GM19351 (cell line): ENCODE measurements at regions not wholly inside any gene's neighbourhood (a gene's known extent, or its start where the extent isn't known, plus 50 kb on each side); places are given as distances from the start of the nearest gene placed in this dataset.

Source experiments
- ATAC-seq: cut with Tn5 transposase; IDR thresholded peaks from one replicate; pipeline ENCODE4 v1.9.1; 2021; ENCODE audit warnings: mild to moderate bottlenecking, moderate library complexity; ENCODE audit not compliant: unreplicated experiment

DNA sequence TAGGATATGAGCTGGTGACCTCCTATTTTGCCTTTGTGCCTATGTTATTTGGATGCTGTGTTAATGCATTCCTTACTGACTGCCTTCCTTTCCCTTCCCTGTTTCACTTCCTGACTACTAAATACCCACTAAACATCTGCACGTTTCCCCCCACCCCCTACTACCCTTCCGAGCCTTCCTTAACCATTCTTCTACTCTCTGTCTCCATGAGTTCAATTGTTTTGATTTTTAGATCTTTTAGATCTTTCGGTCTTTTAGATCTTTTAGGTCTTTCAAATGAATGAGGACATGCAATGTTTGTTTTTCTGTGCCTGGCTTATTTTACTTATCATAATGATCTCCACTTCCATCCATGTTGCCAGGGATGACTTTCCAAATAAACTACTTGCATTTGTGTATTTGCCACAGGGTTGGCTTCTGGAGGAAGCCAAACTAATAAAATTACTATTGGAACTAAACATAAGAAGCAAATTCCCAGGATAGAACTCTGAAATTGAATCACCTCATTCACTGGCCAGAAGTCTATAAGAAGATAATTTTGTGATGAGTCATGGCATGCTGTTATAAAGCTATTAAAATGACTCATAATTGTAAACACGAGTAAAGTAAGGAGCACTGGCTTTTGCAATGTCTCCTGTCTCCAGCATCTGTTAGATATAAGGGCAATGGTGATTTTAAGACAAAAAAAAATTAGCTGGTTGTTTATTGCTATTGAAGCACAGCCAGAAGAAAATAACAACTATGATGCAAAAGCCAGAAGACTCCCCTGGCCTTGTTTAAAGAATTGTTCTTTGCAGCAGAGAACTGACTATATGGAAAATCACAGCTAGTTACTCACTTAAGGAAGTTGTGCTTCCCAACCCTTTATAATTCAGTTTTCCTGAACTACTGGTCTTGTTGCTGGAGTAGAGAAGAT is 586.3 kb downstream of the LRFN5 start:
- no peak for ATAC-seq

DNA sequence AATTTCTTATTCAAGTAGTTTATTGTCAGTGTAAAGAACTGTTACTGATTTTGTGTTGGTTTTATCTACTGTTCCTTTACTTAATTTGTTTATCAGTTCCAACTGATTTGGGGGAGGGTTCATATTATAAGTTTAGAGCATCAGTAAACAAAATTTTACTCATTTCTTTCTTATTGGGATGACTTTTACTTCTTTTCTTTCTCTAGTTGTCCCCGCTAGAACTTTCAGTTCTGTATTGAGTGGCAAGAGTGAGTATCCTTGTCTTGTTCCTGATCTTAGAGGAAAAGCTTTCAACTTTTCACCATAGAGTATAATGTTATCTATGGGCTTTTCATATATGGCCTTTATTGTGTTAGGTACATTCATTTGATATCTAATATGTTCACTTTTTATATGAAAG is 584.1 kb downstream of the LRFN5 start:
- peak; percentile 68 for ATAC-seq

DNA sequence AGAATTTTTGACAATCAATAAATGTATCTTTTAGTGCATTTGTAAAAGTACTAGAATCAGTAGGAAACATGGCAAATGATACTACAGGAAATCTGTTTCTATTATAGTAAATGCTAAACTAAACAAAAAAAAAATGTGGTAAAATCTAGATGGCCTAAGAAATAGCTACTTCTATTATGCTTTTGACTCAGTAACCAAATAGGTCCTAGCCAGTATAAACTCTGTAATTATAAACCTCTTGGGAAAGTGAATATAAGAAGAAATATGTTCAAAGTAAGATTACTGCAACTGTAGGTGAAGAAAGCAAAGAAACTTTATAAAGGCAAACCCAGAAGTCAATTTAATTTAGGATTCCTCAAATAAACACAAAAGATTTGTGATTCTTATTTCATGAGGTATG is 581.2 kb downstream of the LRFN5 start:
- ATAC-seq, result no peak

DNA sequence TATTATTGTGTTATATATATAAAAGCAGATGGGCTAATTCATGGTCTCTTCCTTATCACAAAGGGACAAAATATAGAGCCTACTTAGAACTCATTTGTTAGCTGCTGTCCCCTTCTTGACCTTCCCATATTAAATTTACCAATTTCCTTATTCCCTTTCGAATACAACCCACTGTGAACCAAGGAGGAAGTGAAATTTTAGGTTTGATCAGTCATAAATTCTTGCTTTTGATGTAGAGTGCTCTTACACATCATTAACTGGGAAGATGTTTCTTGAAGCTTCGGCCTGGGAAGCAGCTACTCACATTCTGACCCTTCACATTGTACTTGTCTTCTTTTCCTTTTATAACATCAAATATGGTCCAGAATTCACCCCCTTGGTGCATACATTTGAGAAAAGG is 579.0 kb downstream of the LRFN5 start:
- ATAC-seq, result peak; percentile 58

DNA sequence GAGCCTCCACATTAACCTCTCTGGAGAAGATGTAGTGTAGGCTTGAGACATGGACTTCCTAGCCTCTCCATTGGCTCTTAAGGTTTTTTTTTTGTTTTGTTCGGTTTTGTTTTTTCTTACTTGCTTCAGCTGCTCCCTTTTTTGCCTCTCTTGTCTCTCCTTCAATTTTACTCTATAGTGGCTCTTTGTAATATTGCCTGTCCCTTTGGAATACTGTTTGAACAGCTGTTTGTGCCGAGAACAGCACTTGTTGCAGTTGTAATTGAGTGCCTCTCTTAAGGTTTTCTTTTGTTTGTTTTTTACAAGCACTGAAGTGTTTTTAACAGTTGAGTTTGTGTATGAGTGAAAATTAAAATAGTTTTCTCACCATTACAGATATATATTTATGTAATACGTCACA is 567.7 kb downstream of the LRFN5 start:
- no peak for ATAC-seq

DNA sequence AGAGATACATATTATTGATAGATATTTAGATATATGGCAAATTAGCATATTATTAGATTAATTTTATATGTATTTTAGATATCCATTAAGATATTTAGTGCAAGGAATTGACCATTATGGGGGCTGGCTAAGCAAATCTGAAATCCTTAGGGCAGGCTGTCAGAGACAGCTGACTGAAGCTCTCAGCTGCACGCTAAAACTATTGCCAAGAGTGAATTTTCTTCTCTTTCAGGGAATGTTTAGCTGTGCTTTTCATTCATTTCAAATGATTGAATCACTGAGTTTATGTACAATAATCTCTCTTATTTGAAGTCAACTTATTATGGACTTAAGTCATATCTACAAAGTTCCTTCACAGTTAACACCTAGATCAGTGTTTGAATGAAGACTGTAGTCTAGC is 566.5 kb downstream of the LRFN5 start:
- ATAC-seq, result no peak

DNA sequence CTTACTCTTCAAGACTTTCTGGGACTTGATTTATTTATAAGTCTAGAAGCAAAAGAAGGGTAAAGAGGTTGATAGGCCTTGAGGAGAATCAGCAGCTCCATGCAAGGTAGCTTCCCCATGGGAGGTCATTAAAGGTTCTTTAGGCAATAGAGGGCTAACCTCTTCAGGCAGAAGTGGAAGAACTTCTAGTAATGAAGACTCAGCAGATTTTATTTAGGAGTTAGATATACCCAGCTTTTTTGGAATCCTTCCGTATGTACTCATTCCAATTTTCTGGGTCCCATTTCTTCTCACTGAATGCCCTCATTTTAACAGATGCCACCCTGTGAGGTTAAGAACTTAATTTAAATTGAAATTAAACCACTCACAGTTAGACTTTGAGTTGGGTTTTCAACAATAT is 565.6 kb downstream of the LRFN5 start:
- no peak for ATAC-seq

DNA sequence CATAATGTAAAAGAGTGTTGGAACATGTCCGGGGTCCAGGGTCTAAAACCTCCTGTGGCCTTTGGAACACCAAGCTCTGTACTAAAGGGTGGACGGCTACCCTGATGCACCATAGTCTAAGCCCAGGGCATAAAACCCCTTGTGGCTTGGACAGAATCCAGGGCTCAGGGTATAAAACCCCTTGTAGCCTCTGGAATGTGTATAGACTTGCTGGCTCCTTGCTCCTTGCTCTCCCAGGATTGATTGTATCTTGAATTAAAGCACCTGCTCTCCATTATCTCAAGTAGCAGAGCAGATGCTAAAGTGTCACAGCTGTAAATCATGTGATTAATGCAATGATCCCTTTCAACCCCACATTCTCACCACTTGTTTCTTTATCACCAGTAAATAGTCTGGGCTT is 556.5 kb downstream of the LRFN5 start:
- no peak for ATAC-seq

DNA sequence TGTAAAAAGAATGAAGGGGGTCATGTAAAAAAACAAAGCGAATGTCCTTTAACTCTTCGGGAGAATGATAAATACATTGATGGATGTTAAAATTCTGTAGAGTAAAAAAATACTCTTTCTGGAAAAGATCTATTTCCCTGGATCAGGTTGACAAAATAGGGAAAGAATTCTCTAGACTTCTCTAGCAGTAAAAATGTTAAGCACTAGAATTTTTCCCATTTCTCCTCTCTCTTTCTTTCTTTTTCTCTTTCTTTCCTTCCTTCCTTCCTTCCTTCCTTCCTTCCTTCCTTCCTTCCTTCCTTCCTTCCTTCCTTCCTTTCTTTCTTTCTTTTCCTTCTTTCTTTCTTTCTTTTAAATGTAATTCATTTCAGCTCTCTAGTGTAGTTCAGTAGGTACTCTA is 552.5 kb downstream of the LRFN5 start:
- no peak for ATAC-seq

DNA sequence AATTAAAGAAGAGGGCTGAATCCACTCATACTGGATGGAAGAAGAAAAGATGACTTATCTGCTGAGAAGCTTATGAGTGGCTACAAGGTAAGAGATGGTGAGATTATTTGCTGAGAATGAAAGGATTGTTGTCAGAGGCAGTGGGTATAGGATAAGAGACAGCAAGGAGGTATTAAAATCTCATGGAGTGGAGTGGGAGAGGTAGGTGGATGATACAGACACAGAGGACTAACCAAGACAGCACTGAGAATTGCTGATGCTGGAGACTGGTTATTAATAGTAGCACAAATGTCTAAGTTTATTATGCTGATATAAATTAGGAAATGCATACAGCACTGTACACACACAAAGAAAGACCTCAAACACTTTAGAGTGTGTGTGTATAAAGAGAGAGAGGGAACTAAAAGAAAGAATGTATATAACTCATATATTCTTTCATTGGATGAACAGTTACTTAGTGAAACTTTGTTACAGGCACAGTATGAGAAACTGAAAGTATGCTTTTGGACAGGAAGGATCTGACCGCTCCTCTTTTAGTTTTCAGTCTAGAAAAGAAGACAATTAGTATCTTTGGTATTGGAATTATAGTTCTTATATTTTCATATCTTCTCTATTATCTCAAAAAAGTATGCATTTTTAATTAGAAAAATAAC is 543.1 kb downstream of the LRFN5 start:
- ATAC-seq, result peak; percentile 96

DNA sequence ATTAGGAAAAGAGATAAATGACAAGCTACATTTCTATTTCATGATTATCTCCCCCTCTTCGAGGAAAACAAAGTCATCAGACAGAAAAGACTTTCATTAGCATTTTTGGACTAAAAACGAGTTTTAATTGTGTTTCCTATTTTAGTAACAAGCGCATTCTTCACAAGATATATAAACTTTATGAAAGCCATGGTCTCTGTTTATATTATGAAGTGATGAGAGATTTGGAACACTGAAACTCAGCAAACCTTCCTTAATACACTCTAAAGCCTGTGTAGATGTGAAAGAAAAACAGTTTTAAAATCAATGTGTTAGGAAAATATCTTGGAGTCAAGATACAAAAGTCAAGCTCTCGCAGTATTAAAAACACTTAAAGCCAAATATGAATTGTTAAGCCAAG is 539.1 kb downstream of the LRFN5 start:
- no peak for ATAC-seq

DNA sequence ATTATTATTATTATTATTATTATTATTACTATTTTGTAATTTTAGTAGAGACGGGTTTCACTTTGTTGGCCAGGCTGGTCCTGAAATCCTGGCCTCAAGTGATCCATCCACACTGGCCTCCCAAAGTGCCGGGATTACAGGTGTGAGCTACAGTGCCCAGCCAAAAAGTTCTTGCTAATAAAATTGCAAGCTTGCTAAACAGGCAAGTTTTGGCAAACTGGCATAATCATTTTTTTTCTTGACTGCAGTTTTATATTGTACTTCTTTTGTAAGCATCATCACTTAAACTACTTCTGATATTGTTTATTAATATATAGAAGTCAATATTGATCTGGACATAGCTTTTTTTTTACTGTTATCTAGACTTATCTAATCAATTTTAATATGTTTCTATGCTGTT is 536.4 kb downstream of the LRFN5 start:
- ATAC-seq, result no peak

DNA sequence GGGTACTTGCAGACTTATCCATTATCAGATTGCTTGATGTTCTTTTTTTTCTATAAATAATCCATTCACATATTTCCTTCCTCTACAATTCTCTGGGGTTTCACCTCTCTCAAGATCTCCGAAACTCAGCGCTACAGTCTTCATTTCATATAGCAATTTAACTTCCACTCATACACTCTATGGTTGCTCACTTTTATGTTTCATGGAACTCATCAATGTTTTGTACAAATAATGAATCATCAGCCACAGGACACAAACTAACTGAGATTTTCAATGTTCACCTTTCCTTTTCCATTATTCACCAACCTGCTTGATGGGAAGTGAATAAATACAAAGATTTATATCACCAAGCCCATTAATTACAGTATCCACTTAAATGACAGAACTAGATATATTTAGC is 534.7 kb downstream of the LRFN5 start:
- ATAC-seq, result no peak

DNA sequence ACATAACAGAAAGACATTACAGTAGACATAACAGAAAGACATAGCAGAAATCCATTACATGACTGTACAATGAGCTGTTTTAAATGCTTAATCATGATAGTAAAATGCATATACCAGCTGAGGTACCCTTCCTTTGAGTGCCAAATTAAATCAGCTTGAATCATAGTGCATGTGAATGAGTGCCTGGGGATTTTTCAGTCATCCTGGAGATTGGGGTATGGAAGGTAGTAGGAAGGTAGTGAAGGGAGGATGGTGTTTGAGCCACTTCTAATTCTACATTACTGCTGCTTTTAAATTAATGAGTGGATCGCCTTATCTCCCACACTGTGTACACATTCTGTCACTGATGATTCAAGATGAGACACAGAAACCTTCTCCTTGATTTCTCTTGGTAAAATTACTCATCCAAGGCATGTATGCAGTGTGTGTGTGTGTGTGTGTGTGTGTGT is 534.2 kb downstream of the LRFN5 start:
- ATAC-seq, result no peak

DNA sequence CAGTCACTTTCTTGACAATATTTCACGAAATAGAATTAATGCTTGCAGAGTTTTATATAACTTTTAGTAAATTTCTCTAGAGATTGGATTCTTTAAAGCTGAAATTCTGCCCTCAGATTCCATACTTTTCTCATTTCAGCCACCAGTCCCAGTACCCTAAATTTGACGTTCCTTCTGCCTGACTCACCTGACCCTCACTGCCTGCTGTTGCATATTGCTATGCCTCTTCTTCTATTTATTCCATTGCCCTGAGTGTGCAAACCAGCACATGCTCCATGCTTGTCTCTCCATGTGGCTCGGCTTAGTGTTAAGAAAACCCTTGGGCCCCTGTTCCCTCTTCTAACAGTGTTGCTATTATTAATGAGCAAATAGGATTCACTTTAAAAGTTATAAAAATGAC is 533.3 kb downstream of the LRFN5 start:
- ATAC-seq, result no peak

DNA sequence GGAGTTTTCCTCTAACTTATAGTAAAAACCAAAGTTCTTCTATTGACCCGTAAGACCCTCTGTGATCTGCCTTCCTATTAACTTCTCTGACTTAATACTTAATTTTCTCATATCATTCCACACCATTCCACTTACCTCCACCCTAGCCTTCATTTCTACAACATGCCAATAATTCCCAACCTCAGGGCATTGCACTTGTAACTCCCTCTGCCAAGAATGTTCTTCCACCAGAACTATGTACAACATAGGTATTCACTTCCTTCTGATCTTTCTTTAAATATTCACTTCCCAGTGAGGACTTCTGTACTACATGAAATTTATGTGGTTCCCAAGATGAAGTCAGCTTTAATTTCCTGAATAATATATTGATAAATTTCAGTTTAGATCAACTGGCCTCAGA is 531.7 kb downstream of the LRFN5 start:
- no peak for ATAC-seq

DNA sequence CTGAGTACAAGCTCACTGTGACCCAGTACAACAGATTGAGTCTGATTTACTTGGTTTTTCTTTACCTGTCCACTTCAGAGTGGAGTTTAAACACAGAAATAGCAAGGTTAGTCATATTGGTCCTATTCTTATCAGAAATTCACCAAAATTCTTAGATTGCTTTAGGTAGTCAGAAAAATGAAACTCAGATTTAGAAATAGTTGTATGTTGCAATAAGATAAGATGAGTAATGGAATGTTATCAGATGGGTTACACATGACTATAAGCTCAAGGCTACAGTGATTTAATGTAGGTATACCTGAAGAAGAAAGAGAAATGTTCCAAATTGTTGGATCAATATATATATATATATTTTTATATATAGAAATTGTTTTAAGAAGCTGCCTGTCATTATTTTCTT is 524.1 kb downstream of the LRFN5 start:
- ATAC-seq, result no peak

DNA sequence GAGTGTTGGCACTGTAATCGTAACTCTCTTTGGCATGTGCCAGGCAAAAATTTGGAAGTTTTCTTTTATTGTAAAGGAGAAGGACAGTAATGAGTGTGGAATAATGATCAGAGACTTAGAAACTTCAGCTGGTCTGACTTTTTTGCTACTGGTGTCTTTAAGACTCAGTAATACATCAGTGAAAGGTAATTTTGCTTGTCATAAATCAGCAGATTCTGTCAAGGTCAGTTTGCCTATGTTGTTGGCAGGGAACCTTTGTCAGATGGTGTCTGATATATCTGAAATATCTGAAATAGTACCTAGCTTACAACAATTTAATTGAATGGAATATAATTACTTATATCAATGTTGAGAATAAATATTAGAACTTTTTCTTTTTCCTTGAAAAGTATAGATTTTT is 516.9 kb downstream of the LRFN5 start:
- no peak for ATAC-seq

DNA sequence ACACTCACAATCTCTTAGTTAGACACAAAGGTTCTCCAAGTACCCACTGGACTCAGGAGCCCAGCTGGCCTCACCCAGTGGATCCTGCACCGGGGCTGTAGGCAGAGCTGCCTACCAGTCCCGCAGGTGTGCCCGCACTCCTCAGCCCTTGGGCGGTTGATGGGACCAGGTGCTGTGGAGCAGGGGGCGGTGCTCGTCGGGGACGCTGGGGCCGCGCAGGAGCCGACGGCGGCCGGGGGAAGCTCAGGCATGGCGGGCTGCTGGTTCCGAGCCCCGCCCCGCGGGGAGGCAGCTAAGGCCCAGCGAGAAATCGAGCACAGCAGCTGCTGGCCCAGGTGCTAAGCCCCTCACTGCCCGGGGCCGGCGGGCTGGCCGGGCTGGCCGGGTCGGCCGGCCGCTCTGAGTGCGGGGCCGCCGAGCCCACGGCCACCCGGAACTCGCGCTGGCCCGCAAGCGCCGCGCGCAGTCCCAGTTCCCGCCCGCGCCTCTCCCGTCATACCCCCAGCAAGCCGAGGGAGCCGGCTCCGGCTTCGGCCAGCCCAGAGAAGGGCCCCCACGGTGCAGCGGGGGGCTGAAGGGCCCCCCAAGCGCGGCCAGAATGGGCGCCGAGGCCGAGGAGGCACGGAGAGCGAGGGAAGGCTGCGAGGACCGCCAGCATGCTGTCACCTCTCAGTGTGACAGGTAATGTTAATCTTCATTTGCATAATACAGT is 506.8 kb downstream of the LRFN5 start:
- ATAC-seq, result no peak

DNA sequence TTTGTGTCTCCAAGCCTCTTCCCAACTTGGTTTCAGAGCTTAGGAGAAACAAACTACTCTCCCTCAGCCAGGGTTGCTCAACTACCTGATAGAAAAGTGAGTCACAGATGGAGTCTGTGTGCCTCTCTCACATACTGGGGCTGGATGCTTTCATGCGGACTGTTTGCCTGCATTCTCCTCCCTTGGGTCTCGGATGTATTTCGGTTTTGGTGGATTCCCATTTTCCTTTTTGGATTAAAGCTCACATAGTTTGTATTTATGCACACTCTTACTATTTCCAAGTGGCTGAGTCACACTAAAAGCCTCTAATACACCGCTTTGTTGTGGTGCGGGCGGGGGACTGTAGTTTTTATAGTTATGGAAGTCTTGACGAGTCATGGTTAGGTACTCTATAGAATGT is 505.4 kb downstream of the LRFN5 start:
- no peak for ATAC-seq

DNA sequence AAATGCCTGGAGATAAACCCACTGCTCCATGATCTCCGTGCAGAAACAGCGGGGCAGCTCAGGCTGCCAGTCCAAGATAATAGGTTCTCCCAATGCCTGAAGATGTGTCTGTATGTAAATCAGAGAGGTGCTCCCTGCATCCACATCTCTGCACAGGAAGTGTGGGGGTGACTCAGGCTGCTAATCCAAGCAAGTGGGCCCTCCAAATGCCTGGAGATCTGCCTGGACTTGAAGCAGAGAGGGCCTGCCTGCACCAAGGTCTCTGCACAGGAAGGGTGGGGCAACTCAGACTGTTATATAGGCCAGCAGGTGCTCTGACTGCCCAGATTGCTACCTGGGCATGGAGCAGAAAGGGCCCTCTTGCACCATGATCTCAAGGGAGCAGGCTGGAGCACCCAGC is 504.7 kb downstream of the LRFN5 start:
- no peak for ATAC-seq

DNA sequence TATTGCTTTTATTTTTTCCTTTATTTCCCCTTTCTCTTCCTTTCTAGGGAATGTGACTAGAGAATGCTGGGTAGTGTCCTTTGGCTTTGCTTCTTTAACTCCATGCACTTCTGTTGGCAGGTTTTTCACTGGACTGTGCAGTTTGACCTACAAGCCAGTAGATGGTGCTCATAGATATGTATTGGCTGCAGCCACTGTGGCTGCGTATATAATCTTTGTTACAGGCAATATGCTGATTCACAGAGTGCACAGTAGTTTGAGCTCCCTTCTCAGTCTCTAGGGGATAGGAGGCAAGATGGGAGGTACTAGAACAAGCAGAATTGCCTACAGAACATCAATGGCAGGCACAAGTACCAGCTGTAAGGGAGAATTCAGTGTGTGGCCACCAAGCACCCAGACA is 503.5 kb downstream of the LRFN5 start:
- peak; percentile 96 for ATAC-seq
